T-helper 1 cell treated with Interleukin-12 subunit alpha and Interleukin-12 subunit beta and Interleukin-4 antibody, amounts not matched to agents 30 ng/mL and 1 ng/mL, for 36 hours (primary cell): ENCODE measurements at regions not wholly inside any gene's neighbourhood (a gene's known extent, or its start where the extent isn't known, plus 50 kb on each side); places are given as distances from the start of the nearest gene placed in this dataset.

Experiments used
- intact Hi-C: fragments of 100-400 bp; cut with micrococcal nuclease; formaldehyde crosslinking; loops from one replicate; pipeline ENCODE4 v1.15.1; 2024

- intact Hi-C loops: no loop called here
Observed at GRCh38 chr18:76255070-76255683, 239.9 kb downstream of the ZNF516 start.

- intact Hi-C loops: no loop called here
Observed at GRCh38 chr18:76252880-76253279, 242.2 kb downstream of the ZNF516 start.

- intact Hi-C loops: no loop called here
Observed at GRCh38 chr18:76252139-76252538, 242.9 kb downstream of the ZNF516 start.

GRCh38 chr18:76251691-76252090 is 243.4 kb downstream of the ZNF516 start:
- intact Hi-C loops: no loop called here

GRCh38 chr18:76246590-76246989 is 248.5 kb downstream of the ZNF516 start:
- intact Hi-C loops: no loop called here

- intact Hi-C loops: no loop called here
Observed at GRCh38 chr18:76234676-76235060, 260.4 kb downstream of the ZNF516 start.

- intact Hi-C loops: no loop called here
Observed at GRCh38 chr18:76233876-76234675, 261.0 kb downstream of the ZNF516 start.

- intact Hi-C loops: no loop called here
Observed at GRCh38 chr18:76233406-76233805, 261.6 kb downstream of the ZNF516 start.

- intact Hi-C loops: no loop called here
Observed at GRCh38 chr18:76232779-76233178, 262.3 kb downstream of the ZNF516 start.

- intact Hi-C loops: no loop called here
Observed at GRCh38 chr18:76232010-76232409, 263.0 kb downstream of the ZNF516 start.

- intact Hi-C loops: no loop called here
Observed at GRCh38 chr18:76231402-76231801, 263.6 kb downstream of the ZNF516 start.

GRCh38 chr18:76230791-76231190 is 264.3 kb downstream of the ZNF516 start:
- intact Hi-C loops: no loop called here

- intact Hi-C loops: no loop called here
Observed at GRCh38 chr18:76228716-76229115, 266.3 kb downstream of the ZNF516 start.

- intact Hi-C loops: no loop called here
Observed at GRCh38 chr18:76227759-76228158, 267.3 kb downstream of the ZNF516 start.

- intact Hi-C loops: no loop called here
Observed at GRCh38 chr18:76223403-76223802, 271.6 kb downstream of the ZNF516 start.

GRCh38 chr18:76219023-76219422 is 276.0 kb downstream of the ZNF516 start:
- intact Hi-C loops: no loop called here

GRCh38 chr18:76216096-76216495 is 278.9 kb downstream of the ZNF516 start:
- intact Hi-C loops: no loop called here

- intact Hi-C loops: no loop called here
Observed at GRCh38 chr18:76213991-76214390, 281.1 kb downstream of the ZNF516 start.

GRCh38 chr18:76212960-76213359 is 282.1 kb downstream of the ZNF516 start:
- intact Hi-C loops: no loop called here

- intact Hi-C loops: no loop called here
Observed at GRCh38 chr18:76209597-76209996, 285.4 kb downstream of the ZNF516 start.

GRCh38 chr18:76208678-76209306 is 286.2 kb downstream of the ZNF516 start:
- intact Hi-C loops: no loop called here

- intact Hi-C loops: no loop called here
Observed at GRCh38 chr18:76205906-76206305, 289.1 kb downstream of the ZNF516 start.

GRCh38 chr18:76203552-76203951 is 291.5 kb downstream of the ZNF516 start:
- intact Hi-C loops: no loop called here
